ENCODE measurements at regions not wholly inside any gene's neighbourhood (a gene's known extent, or its start where the extent isn't known, plus 50 kb on each side); places are given as distances from the start of the nearest gene placed in this dataset.

DNA sequence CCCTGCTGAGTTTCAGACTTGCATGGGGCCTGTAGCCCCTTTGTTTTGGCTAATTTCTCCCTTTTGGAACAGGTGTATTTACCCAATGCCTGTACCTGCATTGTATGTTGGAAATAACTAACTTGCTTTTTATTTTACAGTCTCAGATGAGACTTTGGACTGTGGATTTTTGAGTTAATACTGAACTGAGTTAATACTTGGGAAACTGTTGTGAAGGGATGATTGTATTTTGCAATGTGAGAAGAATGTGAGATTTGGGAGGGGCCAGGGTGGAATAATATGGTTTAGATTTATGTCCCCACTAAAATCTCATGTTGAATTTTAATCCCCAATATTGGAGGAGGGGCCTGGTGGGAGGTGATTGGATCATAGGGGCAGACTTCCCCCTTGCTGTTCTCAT, 99.1 kb upstream of the IRAK1BP1 start:
- no peaks in the 10 kb centered on the region for H3K79me2 ChIP-seq (ENCODE audit: insufficient read depth, low read length)
- no peaks in the 10 kb centered on the region for H4K20me1 ChIP-seq (ENCODE audit: low read depth, low read length)
- H3K4me3 ChIP-seq (ENCODE audit: insufficient read depth, low read length, poor library complexity, severe bottlenecking) = no peak overlapping the region
- no peak overlapping the region for H3K9ac ChIP-seq (ENCODE audit: low read length)
- no peaks in the 10 kb centered on the region for H3K9me2 ChIP-seq (replicated peaks; ENCODE audit: insufficient read depth, low read length)
- H2AFZ ChIP-seq (ENCODE audit: low read depth, low read length, severe bottlenecking) = no peak overlapping the region
- H3K27ac ChIP-seq (ENCODE audit: low read depth, low read length) = no peak overlapping the region
- H3K4me2 ChIP-seq (ENCODE audit: low read depth, low read length, poor library complexity, severe bottlenecking) = no peak overlapping the region
- no peaks in the 10 kb centered on the region for H3K36me3 ChIP-seq (ENCODE audit: low read length)
- no peaks in the 10 kb centered on the region for H3K27me3 ChIP-seq (ENCODE audit: low read length)
- TF ChIP-seq, protein P1, sequence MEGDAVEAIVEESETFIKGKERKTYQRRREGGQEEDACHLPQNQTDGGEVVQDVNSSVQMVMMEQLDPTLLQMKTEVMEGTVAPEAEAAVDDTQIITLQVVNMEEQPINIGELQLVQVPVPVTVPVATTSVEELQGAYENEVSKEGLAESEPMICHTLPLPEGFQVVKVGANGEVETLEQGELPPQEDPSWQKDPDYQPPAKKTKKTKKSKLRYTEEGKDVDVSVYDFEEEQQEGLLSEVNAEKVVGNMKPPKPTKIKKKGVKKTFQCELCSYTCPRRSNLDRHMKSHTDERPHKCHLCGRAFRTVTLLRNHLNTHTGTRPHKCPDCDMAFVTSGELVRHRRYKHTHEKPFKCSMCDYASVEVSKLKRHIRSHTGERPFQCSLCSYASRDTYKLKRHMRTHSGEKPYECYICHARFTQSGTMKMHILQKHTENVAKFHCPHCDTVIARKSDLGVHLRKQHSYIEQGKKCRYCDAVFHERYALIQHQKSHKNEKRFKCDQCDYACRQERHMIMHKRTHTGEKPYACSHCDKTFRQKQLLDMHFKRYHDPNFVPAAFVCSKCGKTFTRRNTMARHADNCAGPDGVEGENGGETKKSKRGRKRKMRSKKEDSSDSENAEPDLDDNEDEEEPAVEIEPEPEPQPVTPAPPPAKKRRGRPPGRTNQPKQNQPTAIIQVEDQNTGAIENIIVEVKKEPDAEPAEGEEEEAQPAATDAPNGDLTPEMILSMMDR (IDR thresholded peaks at IDR 0.05; ENCODE audit: insufficient read depth, low read length, poor library complexity, severe bottlenecking) = no peak
- no peak for TF ChIP-seq EZH2phosphoT487 (conservative IDR thresholded peaks at IDR 0.05; ENCODE audit: low read length)
- H3K9me3 ChIP-seq (ENCODE audit: insufficient read depth, low read length) = no peaks in the 10 kb centered on the region
- no peaks in the 10 kb centered on the region for H3F3A ChIP-seq (ENCODE audit: insufficient read depth)

DNA sequence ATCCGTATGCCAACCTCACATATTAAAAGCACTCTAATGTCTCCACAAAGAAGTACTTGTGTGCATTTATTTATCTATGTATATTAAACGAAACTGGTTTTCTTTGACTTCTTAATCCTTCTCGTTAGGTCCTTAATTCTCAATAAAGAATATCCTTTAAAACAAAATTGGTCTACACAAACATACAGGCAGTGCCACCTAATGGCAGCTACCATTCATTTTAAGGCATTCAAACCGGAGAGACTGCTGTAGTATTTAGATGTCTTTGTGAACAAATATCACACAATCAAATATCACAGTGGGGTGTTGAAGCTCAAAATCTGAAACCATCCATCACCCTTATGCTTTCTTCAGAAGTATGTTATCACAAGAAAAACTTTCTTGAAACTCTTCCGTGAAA, 96.6 kb upstream of the IRAK1BP1 start:
- Histone ChIP-seq H3K9ac (ENCODE audit: low read length) (no peak overlapping the region), H3F3A (ENCODE audit: insufficient read depth) (no peaks in the 10 kb centered on the region), H2AFZ (ENCODE audit: low read depth, low read length, severe bottlenecking) (no peak overlapping the region), H3K9me2 (replicated peaks; ENCODE audit: insufficient read depth, low read length) (no peaks in the 10 kb centered on the region), H3K9me3 (ENCODE audit: insufficient read depth, low read length) (no peaks in the 10 kb centered on the region), H3K79me2 (ENCODE audit: insufficient read depth, low read length) (no peaks in the 10 kb centered on the region), H3K4me2 (ENCODE audit: low read depth, low read length, poor library complexity, severe bottlenecking) (no peak overlapping the region), H3K27ac (ENCODE audit: low read depth, low read length) (no peak overlapping the region), H4K20me1 (ENCODE audit: low read depth, low read length) (no peaks in the 10 kb centered on the region), H3K4me3 (ENCODE audit: insufficient read depth, low read length, poor library complexity, severe bottlenecking) (no peak overlapping the region), H3K36me3 (ENCODE audit: low read length) (no peaks in the 10 kb centered on the region), H3K27me3 (ENCODE audit: low read length) (no peaks in the 10 kb centered on the region)
- TF ChIP-seq, protein P1 (IDR thresholded peaks at IDR 0.05; ENCODE audit: insufficient read depth, low read length, poor library complexity, severe bottlenecking) = no peak
- no peak for TF ChIP-seq EZH2phosphoT487 (conservative IDR thresholded peaks at IDR 0.05; ENCODE audit: low read length)

DNA sequence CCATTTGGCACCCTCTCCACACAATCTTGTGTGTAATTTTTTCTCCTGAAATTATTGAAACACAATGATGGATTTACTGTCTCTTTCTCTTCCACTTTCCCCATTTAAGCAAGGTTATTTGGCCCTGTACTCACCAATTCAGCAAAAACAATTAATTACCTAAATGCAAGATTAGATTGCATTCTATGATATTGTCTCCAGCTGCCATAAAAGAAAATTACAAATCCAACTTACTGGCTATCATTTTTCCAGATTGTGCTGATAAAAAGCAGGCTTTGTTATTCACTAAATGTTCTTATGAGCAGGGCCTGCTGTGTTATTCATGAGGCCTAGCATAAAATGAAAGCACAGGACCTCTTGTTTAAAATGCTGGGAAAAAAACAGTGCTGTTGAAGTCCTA, 95.8 kb upstream of the IRAK1BP1 start:
- H3K36me3 ChIP-seq (ENCODE audit: low read length) = no peaks in the 10 kb centered on the region
- no peak overlapping the region for H3K9ac ChIP-seq (ENCODE audit: low read length)
- H4K20me1 ChIP-seq (ENCODE audit: low read depth, low read length) = no peaks in the 10 kb centered on the region
- no peak overlapping the region for H3K4me3 ChIP-seq (ENCODE audit: insufficient read depth, low read length, poor library complexity, severe bottlenecking)
- no peaks in the 10 kb centered on the region for H3K9me3 ChIP-seq (ENCODE audit: insufficient read depth, low read length)
- H3K27me3 ChIP-seq (ENCODE audit: low read length) = no peaks in the 10 kb centered on the region
- H3F3A ChIP-seq (ENCODE audit: insufficient read depth) = no peaks in the 10 kb centered on the region
- TF ChIP-seq, protein P1 (IDR thresholded peaks at IDR 0.05; ENCODE audit: insufficient read depth, low read length, poor library complexity, severe bottlenecking) = no peak
- TF ChIP-seq EZH2phosphoT487 (conservative IDR thresholded peaks at IDR 0.05; ENCODE audit: low read length) = no peak
- H2AFZ ChIP-seq (ENCODE audit: low read depth, low read length, severe bottlenecking) = no peak overlapping the region
- H3K9me2 ChIP-seq (replicated peaks; ENCODE audit: insufficient read depth, low read length) = no peaks in the 10 kb centered on the region
- H3K27ac ChIP-seq (ENCODE audit: low read depth, low read length) = no peak overlapping the region
- H3K79me2 ChIP-seq (ENCODE audit: insufficient read depth, low read length) = no peaks in the 10 kb centered on the region
- H3K4me2 ChIP-seq (ENCODE audit: low read depth, low read length, poor library complexity, severe bottlenecking) = no peak overlapping the region

Data from SU-DHL-6 (cell line).